Fibroblast of peridontal ligament (primary cell): ENCODE measurements at regions not wholly inside any gene's neighbourhood (a gene's known extent, or its start where the extent isn't known, plus 50 kb on each side); places are given as distances from the start of the nearest gene placed in this dataset.

Source experiments
- DNase-seq: peaks from one replicate; pipeline ENCODE4 v3.0.0-alpha.2; 2010; ENCODE audit errors: extremely low read depth

GRCh38 chr16:35639233-35640205 lies 2180.1 kb downstream of the TP53TG3F start:
- no peak for DNase-seq

- no peak for DNase-seq
Observed at GRCh38 chr16:35642322-35642835, 2183.0 kb downstream of the TP53TG3F start.

- DNase-seq: no peak
Observed at GRCh38 chr16:35651841-35652240, 2192.4 kb downstream of the TP53TG3F start.

- DNase-seq: no peak
Observed at GRCh38 chr16:35664091-35664693, 2204.8 kb downstream of the TP53TG3F start.

GRCh38 chr16:35685085-35685484 lies 2225.7 kb downstream of the TP53TG3F start:
- no peak for DNase-seq

GRCh38 chr16:35686595-35686994 lies 2227.2 kb downstream of the TP53TG3F start:
- DNase-seq: no peak

GRCh38 chr16:35687071-35687470 lies 2227.7 kb downstream of the TP53TG3F start:
- no peak for DNase-seq

- no peak for DNase-seq
Observed at GRCh38 chr16:35687781-35688180, 2228.4 kb downstream of the TP53TG3F start.

- no peak for DNase-seq
Observed at GRCh38 chr16:35689764-35690163, 2230.4 kb downstream of the TP53TG3F start.

- no peak for DNase-seq
Observed at GRCh38 chr16:35690413-35690812, 2231.0 kb downstream of the TP53TG3F start.

- DNase-seq: no peak
Observed at GRCh38 chr16:35691057-35691456, 2231.6 kb downstream of the TP53TG3F start.

- DNase-seq: no peak
Observed at GRCh38 chr16:35692824-35693223, 2233.4 kb downstream of the TP53TG3F start.

- no peak for DNase-seq
Observed at GRCh38 chr16:35706901-35707300, 2247.5 kb downstream of the TP53TG3F start.

GRCh38 chr16:35711435-35711834 lies 2252.0 kb downstream of the TP53TG3F start:
- no peak for DNase-seq

GRCh38 chr16:35711958-35712357 lies 2252.5 kb downstream of the TP53TG3F start:
- DNase-seq: no peak

GRCh38 chr16:35713762-35714650 lies 2254.6 kb downstream of the TP53TG3F start:
- DNase-seq: no peak

GRCh38 chr16:35714665-35715064 lies 2255.3 kb downstream of the TP53TG3F start:
- no peak for DNase-seq

GRCh38 chr16:35724551-35724950 lies 2265.1 kb downstream of the TP53TG3F start:
- DNase-seq: no peak

GRCh38 chr16:35725949-35726348 lies 2266.5 kb downstream of the TP53TG3F start:
- DNase-seq: no peak

GRCh38 chr16:35730251-35730650 lies 2270.8 kb downstream of the TP53TG3F start:
- DNase-seq: no peak

- no peak for DNase-seq
Observed at GRCh38 chr16:35731341-35732040, 2272.1 kb downstream of the TP53TG3F start.
